GM06990 (cell line): ENCODE measurements at regions not wholly inside any gene's neighbourhood (a gene's known extent, or its start where the extent isn't known, plus 50 kb on each side); places are given as distances from the start of the nearest gene placed in this dataset.

Experiments
- DNase-seq: peaks from one replicate; pipeline ENCODE4 v3.0.0-alpha.2; 2011; ENCODE audit not compliant: insufficient read length; ENCODE audit errors: extremely low read depth
- H3K27me3 ChIP-seq: replicated peaks from 2 replicates; pipeline ENCODE4 v1.6.0; 2011; ENCODE audit warnings: low read length; ENCODE audit not compliant: control insufficient read depth, insufficient read depth
- H3K36me3 ChIP-seq: 2 replicates; pipeline ENCODE4 v1.5.1; 2011; ENCODE audit warnings: low read length; ENCODE audit not compliant: control insufficient read depth, insufficient read depth
- H3K4me3 ChIP-seq: replicated peaks from 2 replicates; pipeline ENCODE4 v1.5.1; 2011; ENCODE audit warnings: low read depth, mild to moderate bottlenecking, control low read depth, low read length
- CTCF ChIP-seq: IDR thresholded peaks from 2 replicates; pipeline ENCODE4 v1.5.1; 2011; ENCODE audit warnings: low read length, control low read depth, mild to moderate bottlenecking, inconsistent platforms; ENCODE audit not compliant: insufficient read depth, poor library complexity, severe bottlenecking

GRCh38 chr2:58856100-58856499 lies 615.0 kb upstream of the FANCL start:
- TF ChIP-seq CTCF: no peak

DNA sequence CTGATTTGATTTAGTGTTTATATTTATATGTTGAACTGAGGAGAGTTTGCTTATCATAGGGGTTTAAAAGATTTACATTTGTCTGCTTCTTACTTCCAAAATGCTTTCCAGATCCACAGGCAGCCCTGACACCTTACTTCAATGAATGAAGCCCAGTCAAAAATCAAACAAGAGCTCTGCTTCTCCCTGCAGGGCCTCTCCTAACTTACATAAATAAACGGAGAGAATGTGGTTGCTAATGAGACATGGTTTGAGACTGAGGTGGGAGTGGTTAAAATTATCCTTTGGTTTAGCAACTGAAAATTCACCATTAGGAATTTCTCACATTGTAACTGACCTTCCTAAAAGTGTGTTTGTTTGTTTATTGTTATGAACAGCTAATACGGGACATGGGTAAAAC lies 612.3 kb upstream of the FANCL start:
- Histone ChIP-seq H3K36me3 (no peaks in the 10 kb centered on the region), H3K4me3 (no peak overlapping the region), H3K27me3 (no peaks in the 10 kb centered on the region)
- TF ChIP-seq CTCF: no peak
- DNase-seq: no peak

More at GRCh38 chr2:58856100-58856499, 615.0 kb upstream of the FANCL start:
- Histone ChIP-seq H3K27me3 (no peaks in the 10 kb centered on the region), H3K4me3 (no peak overlapping the region), H3K36me3 (no peaks in the 10 kb centered on the region)
- DNase-seq: no peak

DNA sequence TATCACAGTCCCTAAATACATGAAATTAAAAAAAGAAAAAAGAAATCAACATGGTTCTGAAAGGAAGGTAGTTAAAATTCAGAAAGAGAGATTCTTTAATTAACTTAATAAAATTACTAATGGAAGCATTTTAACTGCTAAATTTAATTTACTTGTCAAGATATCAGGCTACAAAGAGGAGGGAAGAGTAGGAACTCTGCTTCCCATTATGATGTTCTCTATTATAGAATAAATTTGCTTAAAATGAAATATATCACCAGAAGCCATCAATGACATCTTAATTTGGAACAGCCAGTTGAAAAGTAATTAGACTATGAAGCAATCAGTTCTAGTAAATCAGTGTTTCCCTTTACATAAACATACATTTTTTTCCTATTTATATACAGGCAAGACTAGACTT lies 611.8 kb upstream of the FANCL start:
- H3K36me3 ChIP-seq: no peaks in the 10 kb centered on the region
- no peak overlapping the region for H3K4me3 ChIP-seq
- no peak for TF ChIP-seq CTCF
- no peaks in the 10 kb centered on the region for H3K27me3 ChIP-seq
- DNase-seq: no peak

DNA sequence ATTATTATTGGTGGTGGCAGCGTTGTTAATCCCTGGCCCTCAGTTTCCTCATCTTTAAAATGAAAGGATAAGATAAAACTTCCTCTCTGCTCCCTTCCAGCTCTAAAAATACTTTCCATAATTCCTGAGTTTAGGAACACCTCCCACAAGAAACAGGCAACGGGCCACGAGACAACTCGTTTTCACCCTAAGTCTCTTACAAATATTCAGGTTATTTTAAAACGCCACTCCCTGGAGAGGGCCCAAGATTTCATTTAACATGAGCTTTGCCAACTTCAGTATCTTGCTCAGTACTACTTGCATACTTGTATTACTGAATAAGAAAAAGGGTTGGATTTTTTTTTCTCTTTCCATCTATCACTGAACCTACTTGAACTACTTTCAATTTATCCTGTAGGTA lies 611.1 kb upstream of the FANCL start:
- no peak for DNase-seq
- no peaks in the 10 kb centered on the region for H3K36me3 ChIP-seq
- H3K27me3 ChIP-seq: no peaks in the 10 kb centered on the region
- H3K4me3 ChIP-seq: no peak overlapping the region
- no peak for TF ChIP-seq CTCF

GRCh38 chr2:58851598-58851997 lies 610.5 kb upstream of the FANCL start:
- TF ChIP-seq CTCF: no peak
- Histone ChIP-seq H3K36me3 (no peaks in the 10 kb centered on the region), H3K4me3 (no peak overlapping the region), H3K27me3 (no peaks in the 10 kb centered on the region)
- DNase-seq: no peak

- no peak for DNase-seq
- Histone ChIP-seq H3K36me3 (no peaks in the 10 kb centered on the region), H3K4me3 (no peak overlapping the region), H3K27me3 (no peaks in the 10 kb centered on the region)
- TF ChIP-seq CTCF: no peak
Observed at GRCh38 chr2:58845011-58845410, 603.9 kb upstream of the FANCL start.
